OCI-LY7 (cell line): ENCODE measurements at regions not wholly inside any gene's neighbourhood (a gene's known extent, or its start where the extent isn't known, plus 50 kb on each side); places are given as distances from the start of the nearest gene placed in this dataset.

Experiments
- CTCF ChIP-seq: fragments of 200-600 bp; sonication (generic); conservative IDR thresholded peaks from 2 replicates; pipeline ENCODE4 v1.5.1; 2014; ENCODE audit warnings: mild to moderate bottlenecking, antibody characterized with exemption, low read length, moderate library complexity, mixed read lengths
- EZH2phosphoT487 ChIP-seq: fragments of 200-600 bp; sonication (generic); IDR thresholded peaks from 2 replicates; pipeline ENCODE4 v1.6.1; 2018; ENCODE audit warnings: low read depth, borderline replicate concordance, mild to moderate bottlenecking, mixed run types, antibody characterized with exemption, low read length, moderate library complexity, mixed read lengths

GRCh38 chr1:30001732-30002039 lies 721.7 kb downstream of the MATN1 start:
- TF ChIP-seq EZH2phosphoT487 (no peak), CTCF (no peak)
